ENCODE measurements at regions not wholly inside any gene's neighbourhood (a gene's known extent, or its start where the extent isn't known, plus 50 kb on each side); places are given as distances from the start of the nearest gene placed in this dataset.

DNA sequence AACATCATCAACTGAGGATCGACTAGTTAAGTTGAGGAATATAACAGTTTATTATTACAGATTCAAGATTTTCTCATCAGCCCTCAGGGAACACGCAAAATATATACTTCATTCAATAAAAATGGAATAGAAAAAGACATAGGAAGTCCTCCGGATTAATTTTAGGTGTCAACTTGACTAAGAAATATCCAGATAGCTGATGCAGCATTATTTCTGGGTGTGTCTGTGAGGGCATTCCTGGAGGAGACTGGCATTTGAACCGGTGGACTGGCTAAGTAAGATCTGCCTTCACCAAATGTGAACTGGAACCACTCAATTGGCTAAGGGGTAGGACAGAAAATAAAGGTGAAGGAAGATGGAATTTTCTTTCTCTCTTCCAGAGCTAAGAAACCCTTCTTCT lies 845.3 kb downstream of the SOCS6 start:
- no peak overlapping the region for H3K4me3 ChIP-seq
- no peak for DNase-seq (ENCODE audit: low spot score)
- TF ChIP-seq, protein P1, sequence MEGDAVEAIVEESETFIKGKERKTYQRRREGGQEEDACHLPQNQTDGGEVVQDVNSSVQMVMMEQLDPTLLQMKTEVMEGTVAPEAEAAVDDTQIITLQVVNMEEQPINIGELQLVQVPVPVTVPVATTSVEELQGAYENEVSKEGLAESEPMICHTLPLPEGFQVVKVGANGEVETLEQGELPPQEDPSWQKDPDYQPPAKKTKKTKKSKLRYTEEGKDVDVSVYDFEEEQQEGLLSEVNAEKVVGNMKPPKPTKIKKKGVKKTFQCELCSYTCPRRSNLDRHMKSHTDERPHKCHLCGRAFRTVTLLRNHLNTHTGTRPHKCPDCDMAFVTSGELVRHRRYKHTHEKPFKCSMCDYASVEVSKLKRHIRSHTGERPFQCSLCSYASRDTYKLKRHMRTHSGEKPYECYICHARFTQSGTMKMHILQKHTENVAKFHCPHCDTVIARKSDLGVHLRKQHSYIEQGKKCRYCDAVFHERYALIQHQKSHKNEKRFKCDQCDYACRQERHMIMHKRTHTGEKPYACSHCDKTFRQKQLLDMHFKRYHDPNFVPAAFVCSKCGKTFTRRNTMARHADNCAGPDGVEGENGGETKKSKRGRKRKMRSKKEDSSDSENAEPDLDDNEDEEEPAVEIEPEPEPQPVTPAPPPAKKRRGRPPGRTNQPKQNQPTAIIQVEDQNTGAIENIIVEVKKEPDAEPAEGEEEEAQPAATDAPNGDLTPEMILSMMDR (IDR thresholded peaks at IDR 0.05), result no peak
- no peak overlapping the region for H3K27ac ChIP-seq

GRCh38 chr18:71131918-71132317 lies 843.1 kb downstream of the SOCS6 start:
- Histone ChIP-seq H3K4me3 (no peak overlapping the region), H3K27ac (no peak overlapping the region)
- TF ChIP-seq, protein P1 (IDR thresholded peaks at IDR 0.05), result no peak
- no peak for DNase-seq (ENCODE audit: low spot score)

- DNase-seq (ENCODE audit: low spot score), result no peak
- H3K27ac ChIP-seq, result no peak overlapping the region
- TF ChIP-seq, protein P1 (IDR thresholded peaks at IDR 0.05), result no peak
- H3K4me3 ChIP-seq, result no peak overlapping the region
Measured at GRCh38 chr18:71130351-71130750, 841.5 kb downstream of the SOCS6 start.

GRCh38 chr18:71125581-71125980 lies 836.7 kb downstream of the SOCS6 start:
- H3K4me3 ChIP-seq, result no peak overlapping the region
- H3K27ac ChIP-seq, result no peak overlapping the region
- TF ChIP-seq, protein P1 (IDR thresholded peaks at IDR 0.05), result no peak
- no peak for DNase-seq (ENCODE audit: low spot score)

DNA sequence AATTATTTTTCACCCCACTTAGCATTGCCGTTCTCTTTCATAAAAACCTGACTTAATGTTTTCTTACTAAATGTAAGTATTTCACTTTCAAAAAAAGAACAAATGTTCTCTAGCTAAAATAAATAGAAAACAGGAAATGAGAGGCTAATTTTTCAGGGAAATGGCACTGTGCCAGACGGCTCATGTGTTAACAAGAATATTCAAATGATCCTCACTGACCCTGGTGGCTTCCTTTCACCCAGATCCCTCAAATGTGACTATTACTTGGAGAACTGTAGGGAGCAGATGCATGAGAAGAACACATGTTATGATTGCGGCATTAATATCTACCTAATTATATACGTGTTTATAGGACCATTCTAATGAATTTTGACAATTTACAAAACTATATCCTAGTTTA lies 827.7 kb downstream of the SOCS6 start:
- Histone ChIP-seq H3K27ac (no peak overlapping the region), H3K4me3 (no peak overlapping the region)
- DNase-seq (ENCODE audit: low spot score), result no peak
- TF ChIP-seq, protein P1 (IDR thresholded peaks at IDR 0.05), result no peak

- H3K4me3 ChIP-seq, result no peak overlapping the region
- TF ChIP-seq, protein P1 (IDR thresholded peaks at IDR 0.05), result no peak
- no peak overlapping the region for H3K27ac ChIP-seq
- no peak for DNase-seq (ENCODE audit: low spot score)
Measured at GRCh38 chr18:71115261-71115660, 826.4 kb downstream of the SOCS6 start.

DNA sequence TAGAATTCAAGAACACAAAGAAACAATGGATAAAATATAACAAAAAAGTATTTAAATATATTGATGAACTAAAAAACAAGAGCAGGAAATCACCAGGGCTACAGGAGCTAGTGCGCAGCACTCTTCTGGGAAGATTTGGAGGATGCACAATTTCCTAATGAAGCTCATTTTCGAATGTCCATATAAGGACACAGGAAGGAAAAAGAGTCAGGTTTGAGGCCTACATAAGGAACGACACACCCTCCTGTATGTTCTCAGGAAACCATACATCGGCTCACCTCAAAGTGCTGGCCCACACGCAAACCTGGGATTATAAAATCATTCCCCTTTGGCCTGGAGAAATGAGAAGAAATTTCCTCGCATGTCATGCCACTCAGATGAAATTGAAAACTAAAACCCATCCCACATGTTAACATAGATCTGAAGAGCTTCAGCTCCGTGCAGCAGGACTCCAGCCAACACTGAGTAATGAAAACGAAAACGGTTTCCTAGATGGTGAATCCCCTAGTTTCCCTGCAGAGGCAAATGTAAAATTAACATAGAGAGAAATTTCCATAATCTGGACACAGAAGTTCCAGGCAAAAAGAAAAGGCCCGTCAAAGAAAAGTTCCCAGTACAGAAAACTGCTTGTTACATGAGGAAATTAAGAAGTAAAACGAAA lies 825.8 kb downstream of the SOCS6 start:
- TF ChIP-seq, protein P1 (IDR thresholded peaks at IDR 0.05), result no peak

More for the DNA sequence above, 825.8 kb downstream of the SOCS6 start:
- Histone ChIP-seq H3K4me3 (no peak overlapping the region), H3K27ac (no peak overlapping the region)
- no peak for DNase-seq (ENCODE audit: low spot score)
